A673 (cell line): ENCODE measurements at regions not wholly inside any gene's neighbourhood (a gene's known extent, or its start where the extent isn't known, plus 50 kb on each side); places are given as distances from the start of the nearest gene placed in this dataset.

ENCODE experiments used
- CTCF ChIP-seq: fragments of 300-800, 200-600 bp; sonication (generic); conservative IDR thresholded peaks from 2 replicates; pipeline ENCODE4 v1.5.1; 2017; ENCODE audit warnings: low read depth, mild to moderate bottlenecking, antibody characterized with exemption, low read length, moderate library complexity, mixed read lengths
- EZH2 ChIP-seq: fragments of 200-600 bp; sonication (generic); IDR thresholded peaks from 2 replicates; pipeline ENCODE4 v1.6.1; 2017; ENCODE audit warnings: borderline replicate concordance, low read depth, mild to moderate bottlenecking, mixed read lengths, antibody characterized with exemption, low read length; ENCODE audit not compliant: poor library complexity, severe bottlenecking

- TF ChIP-seq CTCF = no peak
- no peak for TF ChIP-seq EZH2
These were observed 630.1 kb upstream of the PIK3C3 start for GRCh38 chr18:41324934-41325333.
